A549 (cell line): ENCODE measurements at regions not wholly inside any gene's neighbourhood (a gene's known extent, or its start where the extent isn't known, plus 50 kb on each side); places are given as distances from the start of the nearest gene placed in this dataset.

Source experiments
- ATAC-seq, 2 experiments: fragments of 200-7000 bp in 1 of 2; fragments of >200 bp in 1 of 2; cut with Nextera tagmentation in 1 of 2; cut with Tn5 transposase in 1 of 2; 3 replicates each; pipeline versions ENCODE4 v1.8.0 to v1.9.1; 2018 to 2020; ENCODE audit warnings: mild to moderate bottlenecking in 1 of 2, moderate library complexity in 1 of 2
- CTCF ChIA-PET: fragments of 300-600 bp; sonication (Branson Sonifier 250); formaldehyde crosslinking; extraction: SDS; loops from one replicate; lab custom pipeline; 2021; ENCODE audit warnings: antibody characterized with exemption, inconsistent platforms; lab: Yijun Ruan, JAX
- POLR2A ChIA-PET: fragments of 350-600 bp; formaldehyde crosslinking; extraction: SDS; loops from one replicate; lab custom pipeline; 2021; ENCODE audit warnings: antibody characterized with exemption, inconsistent platforms; lab: Yijun Ruan, JAX
- DNase-seq, 2 experiments: peaks; one replicate each; pipeline versions ENCODE4 v3.0.0 to v3.0.0-alpha.2; 2011 to 2016; ENCODE audit warnings: low read depth in 1 of 2, low spot score in 1 of 2
- FAIRE-seq: peaks from 2 replicates; lab custom pipeline; 2011; peaks lifted over from hg19 to GRCh38; lab: Jason Lieb, UNC
- H3K27ac ChIP-seq, 2 experiments: fragments of >200 bp; sonication (Bioruptor Twin); formaldehyde crosslinking; 3 replicates each; pipeline ENCODE4 v1.5.1; 2016 to 2017
- H3K4me1 ChIP-seq: fragments of >200 bp; sonication (Bioruptor Twin); formaldehyde crosslinking; 3 replicates; pipeline ENCODE4 v1.6.1; 2016
- H3K4me2 ChIP-seq: fragments of >200 bp; sonication (Bioruptor Twin); formaldehyde crosslinking; 3 replicates; pipeline ENCODE4 v1.6.1; 2016
- H3K4me3 ChIP-seq: fragments of >200 bp; sonication (Bioruptor Twin); formaldehyde crosslinking; 3 replicates; pipeline ENCODE4 v1.5.1; 2016
- H3K9me3 ChIP-seq: fragments of >200 bp; sonication (Bioruptor Twin); formaldehyde crosslinking; 3 replicates; pipeline ENCODE4 v1.6.1; 2016
- BCL3 ChIP-seq: fragments of >200 bp; sonication (Bioruptor Twin); formaldehyde crosslinking; IDR thresholded peaks from 3 replicates; pipeline ENCODE4 v1.6.1; 2016
- BHLHE40 ChIP-seq: IDR thresholded peaks from 2 replicates; pipeline ENCODE4 v1.6.1; 2012; ENCODE audit warnings: low read depth, low read length, inconsistent platforms
- CBX2 ChIP-seq: fragments of 200-600 bp; sonication (generic); IDR thresholded peaks from 2 replicates; pipeline ENCODE4 v1.6.1; 2016; ENCODE audit warnings: low read depth, mild to moderate bottlenecking, borderline replicate concordance
- CBX8 ChIP-seq: fragments of 200-600 bp; sonication (generic); IDR thresholded peaks from 2 replicates; pipeline ENCODE4 v1.6.1; 2016
- CHD2 ChIP-seq: fragments of 150-350 bp; IDR thresholded peaks from 2 replicates; pipeline ENCODE4 v1.6.1; 2014; ENCODE audit warnings: low read length; ENCODE audit not compliant: partially characterized antibody
- ELK1 ChIP-seq: fragments of 150-350 bp; IDR thresholded peaks from 2 replicates; pipeline ENCODE4 v1.6.1; 2014; ENCODE audit warnings: low read depth, mild to moderate bottlenecking, low read length
- EP300 ChIP-seq, 2 experiments: fragments of >200 bp; sonication (Bioruptor Twin); formaldehyde crosslinking; IDR thresholded peaks; 2 replicates in 1 of 2; 3 replicates in 1 of 2; pipeline ENCODE4 v1.6.1; 2016 to 2017
- HEYL ChIP-seq: fragments of 250-450 bp; sonication (Bioruptor Pico); IDR thresholded peaks from 2 replicates; pipeline ENCODE4 v1.8.0; 2021; ENCODE audit warnings: mild to moderate bottlenecking, moderate library complexity
- HOXA7 ChIP-seq: fragments of 250-450 bp; sonication (Bioruptor Pico); IDR thresholded peaks from 2 replicates; pipeline ENCODE4 v1.5.0; 2020; ENCODE audit warnings: mild to moderate bottlenecking, moderate library complexity
- HOXB13 ChIP-seq: fragments of 250-450 bp; sonication (Bioruptor Pico); IDR thresholded peaks from 2 replicates; pipeline ENCODE4 v1.5.0; 2020; ENCODE audit warnings: low read depth, mild to moderate bottlenecking, moderate library complexity
- JUN ChIP-seq, 2 experiments: fragments of >200 bp; sonication (Bioruptor Twin); formaldehyde crosslinking; IDR thresholded peaks; 2 replicates in 1 of 2; 3 replicates in 1 of 2; pipeline ENCODE4 v1.6.1; 2016 to 2017
- JUNB ChIP-seq: fragments of >200 bp; sonication (Bioruptor Twin); formaldehyde crosslinking; IDR thresholded peaks from 2 replicates; pipeline ENCODE4 v1.6.1; 2016
- KDM1A ChIP-seq: fragments of 200-600 bp; sonication (generic); IDR thresholded peaks from 2 replicates; pipeline ENCODE4 v1.6.1; 2016; ENCODE audit warnings: low read depth, mild to moderate bottlenecking
- KDM5A ChIP-seq: fragments of 200-600 bp; sonication (generic); IDR thresholded peaks from 2 replicates; pipeline ENCODE4 v1.6.1; 2016; ENCODE audit warnings: antibody characterized with exemption, mild to moderate bottlenecking
- MAFK ChIP-seq: fragments of 450-650 bp; IDR thresholded peaks from 2 replicates; pipeline ENCODE4 v1.6.1; 2014; ENCODE audit not compliant: partially characterized antibody
- MAX ChIP-seq: IDR thresholded peaks from 2 replicates; pipeline ENCODE4 v1.6.1; 2012
- MAZ ChIP-seq: fragments of 150-350 bp; IDR thresholded peaks from 2 replicates; pipeline ENCODE4 v1.6.1; 2014; ENCODE audit warnings: antibody characterized with exemption, low read depth, low read length, borderline replicate concordance
- NFE2L2 ChIP-seq: fragments of 150-350 bp; conservative IDR thresholded peaks from 2 replicates; pipeline ENCODE4 v1.6.1; 2014; ENCODE audit warnings: low read length
- POLR2A ChIP-seq: IDR thresholded peaks from 2 replicates; pipeline ENCODE4 v1.6.1; 2012; ENCODE audit warnings: mild to moderate bottlenecking, low read length
- POLR2AphosphoS2 ChIP-seq: conservative IDR thresholded peaks from 2 replicates; pipeline ENCODE4 v1.6.1; 2012; ENCODE audit warnings: low read length, improper control_type of control experiment, inconsistent platforms
- REST ChIP-seq: fragments of 200-600 bp; sonication (generic); IDR thresholded peaks from 2 replicates; pipeline ENCODE4 v1.6.1; 2016; ENCODE audit warnings: antibody characterized with exemption, mild to moderate bottlenecking, moderate library complexity
- RFX5 ChIP-seq: fragments of 450-650 bp; IDR thresholded peaks from 2 replicates; pipeline ENCODE4 v1.7.1; 2014; ENCODE audit warnings: antibody characterized with exemption, mild to moderate bottlenecking, moderate library complexity
- RNF2 ChIP-seq: fragments of 200-600 bp; sonication (generic); IDR thresholded peaks from 2 replicates; pipeline ENCODE4 v1.6.1; 2016; ENCODE audit warnings: low read depth, mild to moderate bottlenecking, antibody characterized with exemption, moderate library complexity, borderline replicate concordance
- SMC3 ChIP-seq: fragments of >200 bp; sonication (Bioruptor Twin); formaldehyde crosslinking; IDR thresholded peaks from 3 replicates; pipeline ENCODE4 v1.6.1; 2018; ENCODE audit warnings: inconsistent platforms
- SREBF2 ChIP-seq: fragments of 450-650 bp; IDR thresholded peaks from 2 replicates; pipeline ENCODE4 v1.6.1; 2014; ENCODE audit warnings: mild to moderate bottlenecking, moderate library complexity
- USF2 ChIP-seq: fragments of 450-650 bp; IDR thresholded peaks from 2 replicates; pipeline ENCODE4 v1.6.1; 2014; ENCODE audit warnings: antibody characterized with exemption
- ZC3H11A ChIP-seq: fragments of 450-650 bp; IDR thresholded peaks from 2 replicates; pipeline ENCODE4 v1.6.1; 2014; ENCODE audit warnings: antibody characterized with exemption, mild to moderate bottlenecking
- ZNF302 ChIP-seq: fragments of 250-450 bp; sonication (Bioruptor Pico); IDR thresholded peaks from 2 replicates; pipeline ENCODE4 v1.9.0; 2021; ENCODE audit warnings: inconsistent platforms, mild to moderate bottlenecking, moderate library complexity
- ZSCAN20 ChIP-seq: fragments of 250-450 bp; sonication (Bioruptor Pico); IDR thresholded peaks from 2 replicates; pipeline ENCODE4 v1.8.0; 2022; ENCODE audit warnings: mild to moderate bottlenecking, moderate library complexity
- WGBS: methylation state at CpG from one replicate; pipeline ENCODE4 v1.1.6; 2017; ENCODE audit errors: missing lambda C conversion rate; 5-methylcytosine and 5-hydroxymethylcytosine counted together

- DNase-seq (no peak), FAIRE-seq (no peak), ATAC-seq (no peak)
- ChIA-PET POLR2A (no interaction called here), CTCF (no interaction called here)
- Histone ChIP-seq H3K4me1 (no peaks in the 10 kb centered on the region), H3K4me2 (no peak overlapping the region), H3K27ac (no peak overlapping the region), H3K9me3 (no peaks in the 10 kb centered on the region), H3K4me3 (no peak overlapping the region)
- WGBS: 24% methylated on average over 2 of the region's 2 CpGs
- TF ChIP-seq JUN (IDR thresholded peaks at IDR 0.05): no peak
- TF ChIP-seq USF2: no peak
- TF ChIP-seq ZSCAN20 (CRISPR knock-in tag): no peak
- TF ChIP-seq NFE2L2: no peak
- no peak for TF ChIP-seq ZNF302 (CRISPR knock-in tag)
- no peak for TF ChIP-seq SREBF2
- no peak for TF ChIP-seq KDM1A
- no peak for TF ChIP-seq ZC3H11A
- TF ChIP-seq BCL3: no peak
- no peak for TF ChIP-seq POLR2AphosphoS2
- no peak for TF ChIP-seq SMC3
Observed at GRCh38 chr7:69257592-69257991, 340.7 kb upstream of the AUTS2 start.

GRCh38 chr7:69259445-69259844 lies 338.8 kb upstream of the AUTS2 start:
- Histone ChIP-seq H3K4me2 (no peak overlapping the region), H3K9me3 (no peaks in the 10 kb centered on the region), H3K4me3 (no peak overlapping the region), H3K27ac (no peak overlapping the region), H3K4me1 (no peaks in the 10 kb centered on the region)
- no peak for DNase-seq
- no peak for TF ChIP-seq SMC3
- TF ChIP-seq HOXB13 (CRISPR knock-in tag): no peak
- TF ChIP-seq KDM5A: no peak
- TF ChIP-seq SREBF2: no peak
- no peak for TF ChIP-seq CBX2
- TF ChIP-seq POLR2A: no peak
- WGBS: 48% methylated on average over 2 of the region's 2 CpGs
- POLR2A ChIA-PET: no interaction called here
- CTCF ChIA-PET: interaction anchor here (1.0 kb wide), 1 partner anchor 20 kb away, joined by 3 read pairs; no protein-coding TSS in a partner anchor
- no peak for FAIRE-seq
- no peak for ATAC-seq

- Histone ChIP-seq H3K9me3 (no peaks in the 10 kb centered on the region), H3K4me2 (no peak overlapping the region), H3K27ac (no peak overlapping the region), H3K4me3 (no peak overlapping the region)
- CTCF ChIA-PET: no interaction called here
- WGBS: 53% methylated on average over 4 of the region's 4 CpGs
- FAIRE-seq: no peak
- no peak for ATAC-seq
- TF ChIP-seq CHD2: no peak
- TF ChIP-seq MAX: no peak
- TF ChIP-seq MAZ: no peak
- no peak for TF ChIP-seq BHLHE40
- no peak for TF ChIP-seq SREBF2
- no peak for TF ChIP-seq POLR2AphosphoS2
- no peak for TF ChIP-seq CBX2
- no peak for TF ChIP-seq ZSCAN20 (CRISPR knock-in tag)
- TF ChIP-seq MAFK: no peak
- no peak for TF ChIP-seq HEYL (CRISPR knock-in tag)
- no peak for TF ChIP-seq RFX5
- TF ChIP-seq CBX8: no peak
- no peak for TF ChIP-seq RNF2
- TF ChIP-seq JUNB: no peak
- TF ChIP-seq ELK1: no peak
- no peak for TF ChIP-seq EP300 (IDR thresholded peaks at IDR 0.05)
- no peak for TF ChIP-seq REST
- TF ChIP-seq HOXA7: no peak
- no peak for TF ChIP-seq SMC3
- TF ChIP-seq, all 56 proteins: peak for 0
- no peaks in the 10 kb centered on the region for H3K4me1 ChIP-seq
- POLR2A ChIA-PET: no interaction called here
- no peak for DNase-seq
Observed at GRCh38 chr7:69260023-69260422, 338.3 kb upstream of the AUTS2 start.
